ENCODE measurements at regions not wholly inside any gene's neighbourhood (a gene's known extent, or its start where the extent isn't known, plus 50 kb on each side); places are given as distances from the start of the nearest gene placed in this dataset.

DNA sequence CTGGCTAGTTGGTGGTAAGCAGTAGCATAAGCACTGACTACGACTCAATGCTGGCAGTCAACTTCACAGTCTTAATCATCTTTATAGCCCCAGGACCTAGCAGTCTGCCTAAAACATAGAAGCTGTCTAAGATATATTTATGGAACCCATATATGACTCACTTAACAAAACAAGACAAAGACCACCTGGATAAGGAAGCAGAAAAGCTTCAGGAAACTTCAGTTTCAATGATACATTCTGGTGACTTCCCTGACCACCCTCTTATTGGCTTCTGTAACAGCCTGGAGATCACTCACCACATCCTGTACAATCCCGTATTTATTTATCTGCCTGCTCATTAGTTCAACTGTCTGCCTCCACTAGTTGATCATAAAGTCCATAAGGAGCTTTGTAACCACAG is 95.5 kb downstream of the PMP22 start (continued):
- TF ChIP-seq CBX5 (IDR thresholded peaks at IDR 0.05; ENCODE audit: low read depth, low read length): no peak
- TF ChIP-seq EGR1 (IDR thresholded peaks at IDR 0.05; ENCODE audit: borderline replicate concordance, low read depth, low read length): no peak
- TF ChIP-seq, protein P1, sequence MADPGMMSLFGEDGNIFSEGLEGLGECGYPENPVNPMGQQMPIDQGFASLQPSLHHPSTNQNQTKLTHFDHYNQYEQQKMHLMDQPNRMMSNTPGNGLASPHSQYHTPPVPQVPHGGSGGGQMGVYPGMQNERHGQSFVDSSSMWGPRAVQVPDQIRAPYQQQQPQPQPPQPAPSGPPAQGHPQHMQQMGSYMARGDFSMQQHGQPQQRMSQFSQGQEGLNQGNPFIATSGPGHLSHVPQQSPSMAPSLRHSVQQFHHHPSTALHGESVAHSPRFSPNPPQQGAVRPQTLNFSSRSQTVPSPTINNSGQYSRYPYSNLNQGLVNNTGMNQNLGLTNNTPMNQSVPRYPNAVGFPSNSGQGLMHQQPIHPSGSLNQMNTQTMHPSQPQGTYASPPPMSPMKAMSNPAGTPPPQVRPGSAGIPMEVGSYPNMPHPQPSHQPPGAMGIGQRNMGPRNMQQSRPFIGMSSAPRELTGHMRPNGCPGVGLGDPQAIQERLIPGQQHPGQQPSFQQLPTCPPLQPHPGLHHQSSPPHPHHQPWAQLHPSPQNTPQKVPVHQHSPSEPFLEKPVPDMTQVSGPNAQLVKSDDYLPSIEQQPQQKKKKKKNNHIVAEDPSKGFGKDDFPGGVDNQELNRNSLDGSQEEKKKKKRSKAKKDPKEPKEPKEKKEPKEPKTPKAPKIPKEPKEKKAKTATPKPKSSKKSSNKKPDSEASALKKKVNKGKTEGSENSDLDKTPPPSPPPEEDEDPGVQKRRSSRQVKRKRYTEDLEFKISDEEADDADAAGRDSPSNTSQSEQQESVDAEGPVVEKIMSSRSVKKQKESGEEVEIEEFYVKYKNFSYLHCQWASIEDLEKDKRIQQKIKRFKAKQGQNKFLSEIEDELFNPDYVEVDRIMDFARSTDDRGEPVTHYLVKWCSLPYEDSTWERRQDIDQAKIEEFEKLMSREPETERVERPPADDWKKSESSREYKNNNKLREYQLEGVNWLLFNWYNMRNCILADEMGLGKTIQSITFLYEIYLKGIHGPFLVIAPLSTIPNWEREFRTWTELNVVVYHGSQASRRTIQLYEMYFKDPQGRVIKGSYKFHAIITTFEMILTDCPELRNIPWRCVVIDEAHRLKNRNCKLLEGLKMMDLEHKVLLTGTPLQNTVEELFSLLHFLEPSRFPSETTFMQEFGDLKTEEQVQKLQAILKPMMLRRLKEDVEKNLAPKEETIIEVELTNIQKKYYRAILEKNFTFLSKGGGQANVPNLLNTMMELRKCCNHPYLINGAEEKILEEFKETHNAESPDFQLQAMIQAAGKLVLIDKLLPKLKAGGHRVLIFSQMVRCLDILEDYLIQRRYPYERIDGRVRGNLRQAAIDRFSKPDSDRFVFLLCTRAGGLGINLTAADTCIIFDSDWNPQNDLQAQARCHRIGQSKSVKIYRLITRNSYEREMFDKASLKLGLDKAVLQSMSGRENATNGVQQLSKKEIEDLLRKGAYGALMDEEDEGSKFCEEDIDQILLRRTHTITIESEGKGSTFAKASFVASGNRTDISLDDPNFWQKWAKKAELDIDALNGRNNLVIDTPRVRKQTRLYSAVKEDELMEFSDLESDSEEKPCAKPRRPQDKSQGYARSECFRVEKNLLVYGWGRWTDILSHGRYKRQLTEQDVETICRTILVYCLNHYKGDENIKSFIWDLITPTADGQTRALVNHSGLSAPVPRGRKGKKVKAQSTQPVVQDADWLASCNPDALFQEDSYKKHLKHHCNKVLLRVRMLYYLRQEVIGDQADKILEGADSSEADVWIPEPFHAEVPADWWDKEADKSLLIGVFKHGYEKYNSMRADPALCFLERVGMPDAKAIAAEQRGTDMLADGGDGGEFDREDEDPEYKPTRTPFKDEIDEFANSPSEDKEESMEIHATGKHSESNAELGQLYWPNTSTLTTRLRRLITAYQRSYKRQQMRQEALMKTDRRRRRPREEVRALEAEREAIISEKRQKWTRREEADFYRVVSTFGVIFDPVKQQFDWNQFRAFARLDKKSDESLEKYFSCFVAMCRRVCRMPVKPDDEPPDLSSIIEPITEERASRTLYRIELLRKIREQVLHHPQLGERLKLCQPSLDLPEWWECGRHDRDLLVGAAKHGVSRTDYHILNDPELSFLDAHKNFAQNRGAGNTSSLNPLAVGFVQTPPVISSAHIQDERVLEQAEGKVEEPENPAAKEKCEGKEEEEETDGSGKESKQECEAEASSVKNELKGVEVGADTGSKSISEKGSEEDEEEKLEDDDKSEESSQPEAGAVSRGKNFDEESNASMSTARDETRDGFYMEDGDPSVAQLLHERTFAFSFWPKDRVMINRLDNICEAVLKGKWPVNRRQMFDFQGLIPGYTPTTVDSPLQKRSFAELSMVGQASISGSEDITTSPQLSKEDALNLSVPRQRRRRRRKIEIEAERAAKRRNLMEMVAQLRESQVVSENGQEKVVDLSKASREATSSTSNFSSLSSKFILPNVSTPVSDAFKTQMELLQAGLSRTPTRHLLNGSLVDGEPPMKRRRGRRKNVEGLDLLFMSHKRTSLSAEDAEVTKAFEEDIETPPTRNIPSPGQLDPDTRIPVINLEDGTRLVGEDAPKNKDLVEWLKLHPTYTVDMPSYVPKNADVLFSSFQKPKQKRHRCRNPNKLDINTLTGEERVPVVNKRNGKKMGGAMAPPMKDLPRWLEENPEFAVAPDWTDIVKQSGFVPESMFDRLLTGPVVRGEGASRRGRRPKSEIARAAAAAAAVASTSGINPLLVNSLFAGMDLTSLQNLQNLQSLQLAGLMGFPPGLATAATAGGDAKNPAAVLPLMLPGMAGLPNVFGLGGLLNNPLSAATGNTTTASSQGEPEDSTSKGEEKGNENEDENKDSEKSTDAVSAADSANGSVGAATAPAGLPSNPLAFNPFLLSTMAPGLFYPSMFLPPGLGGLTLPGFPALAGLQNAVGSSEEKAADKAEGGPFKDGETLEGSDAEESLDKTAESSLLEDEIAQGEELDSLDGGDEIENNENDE (IDR thresholded peaks at IDR 0.05; ENCODE audit: insufficient replicate concordance, low read length): no peak
- no peak for TF ChIP-seq HDAC6 (IDR thresholded peaks at IDR 0.05; ENCODE audit: low read depth, low read length)
- TF ChIP-seq RNF2 (IDR thresholded peaks at IDR 0.05; ENCODE audit: borderline replicate concordance, low read depth, low read length, missing control alignments, poor library complexity, severe bottlenecking): no peak
- no peak for TF ChIP-seq SUZ12 (IDR thresholded peaks at IDR 0.05; ENCODE audit: low read length)

Data from H1 (cell line).